ENCODE measurements at regions not wholly inside any gene's neighbourhood (a gene's known extent, or its start where the extent isn't known, plus 50 kb on each side); places are given as distances from the start of the nearest gene placed in this dataset.

- no peak for ATAC-seq
These were observed 1701.8 kb downstream of the EFNA5 start for GRCh38 chr5:105968981-105969380.

GRCh38 chr5:105963696-105964255 lies 1707.0 kb downstream of the EFNA5 start:
- ATAC-seq: no peak

- ATAC-seq: no peak
These were observed 1709.2 kb downstream of the EFNA5 start for GRCh38 chr5:105961572-105961971.

DNA sequence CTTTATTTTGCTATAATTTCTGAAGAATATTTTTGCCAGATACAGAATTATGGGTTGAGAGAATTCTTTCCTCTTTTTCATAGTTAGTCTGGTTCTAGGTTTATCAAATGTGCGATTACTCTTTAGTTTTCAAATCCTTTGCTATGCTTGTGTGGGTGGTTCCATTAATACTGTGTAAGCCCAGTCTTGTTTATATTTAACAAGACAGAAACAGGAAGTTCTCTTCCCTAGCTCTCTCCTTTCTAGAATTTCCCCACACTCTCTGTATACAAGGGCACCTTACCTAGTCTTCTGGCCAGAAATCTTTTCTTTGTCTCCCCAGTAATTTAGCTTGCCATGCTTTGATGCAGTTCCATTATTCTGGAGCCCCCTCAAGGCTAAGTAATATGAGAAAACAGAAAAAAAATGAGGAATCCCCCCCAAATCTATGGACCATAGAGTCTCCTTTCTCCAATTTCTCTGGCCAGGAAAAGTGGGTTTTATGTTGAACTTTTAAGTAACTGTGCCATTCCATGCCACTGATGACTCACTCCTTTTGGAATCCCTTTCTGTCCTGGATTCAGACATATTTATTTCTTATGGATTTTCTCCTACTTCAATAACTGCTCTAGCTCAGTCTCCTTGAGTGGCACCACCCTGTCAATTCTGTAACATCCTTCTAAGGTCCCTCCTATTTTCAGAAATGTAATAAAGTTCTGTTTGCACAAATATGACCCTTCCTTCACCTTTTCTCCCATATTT lies 1714.1 kb downstream of the EFNA5 start:
- no peak for ATAC-seq

DNA sequence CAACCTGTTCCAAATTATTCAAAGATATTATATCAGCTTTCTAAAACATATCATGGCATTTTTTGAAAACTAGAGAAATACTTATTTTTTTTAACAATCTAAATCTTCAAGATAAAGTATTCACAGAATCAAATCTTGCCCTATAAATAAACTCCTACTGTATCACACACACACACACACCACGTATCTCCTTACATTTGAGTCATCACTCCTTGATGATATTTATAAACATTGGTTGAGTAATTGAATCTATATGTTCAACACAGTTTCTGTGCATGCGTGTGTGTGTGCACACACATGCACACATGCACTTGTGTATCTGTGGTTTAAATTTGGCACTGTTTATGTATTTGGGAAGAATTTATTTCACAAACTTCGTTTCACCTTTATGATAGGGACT lies 1716.4 kb downstream of the EFNA5 start:
- ATAC-seq: no peak

DNA sequence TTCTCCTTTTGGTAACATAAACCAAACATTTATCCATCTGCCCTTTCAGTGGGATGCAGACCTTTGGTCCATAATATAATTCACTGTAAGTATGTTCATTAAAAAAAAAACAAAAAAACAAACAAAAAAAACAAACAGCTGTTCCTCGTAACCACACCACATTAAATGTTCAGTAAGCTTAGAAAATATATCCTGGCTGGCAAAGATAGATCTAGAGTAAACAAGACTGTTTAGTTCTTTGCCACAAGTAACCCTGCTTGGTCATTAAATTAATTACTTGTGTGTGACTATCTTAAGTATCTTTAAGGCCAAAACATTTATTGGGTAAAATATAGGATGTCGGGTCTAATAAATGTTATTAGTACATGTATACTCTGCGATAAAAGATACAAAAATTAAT lies 1717.1 kb downstream of the EFNA5 start:
- ATAC-seq: no peak

GRCh38 chr5:105952875-105953274 lies 1717.9 kb downstream of the EFNA5 start:
- no peak for ATAC-seq

DNA sequence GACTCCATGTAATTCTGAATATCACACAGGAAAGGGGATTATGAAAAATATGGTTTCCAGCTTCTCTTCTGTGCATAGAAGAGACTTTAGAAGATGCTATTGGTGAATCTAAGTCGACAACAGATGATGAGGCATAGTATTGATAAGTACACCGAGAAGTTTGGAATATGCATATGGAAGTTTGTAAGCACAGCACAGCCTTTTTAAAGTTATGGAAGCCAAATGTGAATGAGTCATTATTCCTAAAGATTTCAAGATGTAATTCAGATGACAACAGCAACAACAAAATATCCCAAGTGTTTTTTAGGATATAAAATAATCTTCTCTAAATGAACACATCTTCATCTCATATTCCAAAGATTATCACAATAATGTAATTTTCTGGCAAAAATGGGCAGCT lies 1723.3 kb downstream of the EFNA5 start:
- ATAC-seq: no peak

GRCh38 chr5:105945203-105945972 lies 1725.3 kb downstream of the EFNA5 start:
- ATAC-seq: no peak

DNA sequence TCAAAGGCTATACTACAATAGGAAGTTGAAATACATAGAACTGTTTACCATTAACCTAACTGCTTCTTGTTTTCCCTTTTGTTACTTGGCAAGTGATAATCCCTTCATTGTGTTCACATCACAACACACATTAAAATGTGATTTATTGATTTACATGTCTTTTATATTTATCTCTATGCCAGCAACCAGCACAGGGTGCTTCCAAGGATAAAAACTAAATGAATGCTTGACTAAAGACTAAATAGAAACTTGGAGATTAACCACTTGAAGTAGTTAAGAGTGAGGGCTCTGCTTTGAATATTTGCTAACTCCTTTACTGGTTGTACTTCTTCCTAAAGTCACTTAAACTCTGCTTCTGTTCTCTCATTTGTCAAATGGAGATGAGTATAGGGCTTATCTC lies 1730.6 kb downstream of the EFNA5 start:
- no peak for ATAC-seq

DNA sequence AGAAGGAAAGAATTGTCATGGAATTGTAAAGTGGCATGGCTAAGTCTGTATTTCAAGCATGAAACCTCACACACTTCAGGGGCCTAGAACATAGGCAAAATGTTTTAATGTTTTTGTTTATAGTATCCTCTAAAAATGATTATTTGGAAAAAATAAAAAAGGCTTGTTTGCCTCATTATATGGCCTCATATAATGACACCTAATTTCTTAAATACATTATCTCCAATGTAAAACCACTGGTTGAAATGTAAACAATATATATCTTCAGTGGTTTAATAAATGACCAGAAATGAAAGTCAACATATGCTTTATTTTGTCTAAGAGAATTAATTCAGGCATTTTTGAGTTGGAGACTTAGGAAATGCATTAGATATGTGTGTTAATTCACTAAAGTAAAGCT lies 1736.6 kb downstream of the EFNA5 start:
- no peak for ATAC-seq

DNA sequence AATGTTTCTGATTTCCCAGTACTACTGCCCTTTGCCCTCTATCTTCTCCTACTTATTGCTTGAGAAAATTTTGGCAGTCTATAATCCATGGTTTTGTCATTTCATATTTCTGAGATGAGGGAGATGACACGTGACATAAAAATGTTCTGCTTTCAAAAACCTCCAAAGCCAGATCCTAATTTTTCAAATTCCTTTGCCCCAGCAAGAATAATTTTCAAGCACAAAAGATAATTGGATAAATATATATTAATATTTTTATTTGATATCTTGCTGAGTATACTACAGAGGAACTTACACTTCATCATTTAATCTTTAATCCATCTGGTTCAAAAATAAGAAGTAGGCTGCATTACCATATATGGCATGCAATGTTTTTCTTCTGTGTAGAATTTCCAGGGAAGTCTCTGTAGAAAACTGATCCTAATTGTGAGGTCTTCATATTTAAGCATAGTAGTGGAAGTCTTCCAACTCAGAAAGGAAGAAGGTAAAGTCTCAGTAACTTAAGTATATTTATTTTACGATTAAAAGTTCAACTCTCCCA lies 1738.8 kb downstream of the EFNA5 start:
- ATAC-seq: no peak

- ATAC-seq: no peak
These were observed 1740.9 kb downstream of the EFNA5 start for GRCh38 chr5:105929858-105930257.

GRCh38 chr5:105924366-105924765 lies 1746.4 kb downstream of the EFNA5 start:
- ATAC-seq: no peak

- ATAC-seq: no peak
These were observed 1748.2 kb downstream of the EFNA5 start for GRCh38 chr5:105922574-105922973.

GRCh38 chr5:105922080-105922479 lies 1748.7 kb downstream of the EFNA5 start:
- no peak for ATAC-seq

DNA sequence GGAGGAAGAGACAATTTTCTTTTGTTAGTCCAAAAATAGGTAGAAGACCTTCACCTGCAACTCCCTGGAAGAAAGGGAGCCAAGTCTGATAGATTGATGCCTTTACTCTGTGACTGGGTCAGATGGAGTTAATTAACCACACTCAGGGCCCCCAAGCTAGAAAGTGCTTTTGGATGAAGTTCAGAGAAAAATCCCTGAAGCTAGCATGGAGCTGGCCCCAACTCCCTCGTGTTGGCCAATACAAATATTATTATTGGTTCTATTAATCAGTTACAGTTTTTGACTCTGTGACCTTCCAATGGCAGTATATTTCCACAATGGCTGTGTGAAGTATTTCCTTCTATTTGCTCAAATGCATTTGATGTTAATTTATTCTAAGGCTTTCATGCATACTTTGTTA lies 1753.5 kb downstream of the EFNA5 start:
- no peak for ATAC-seq

DNA sequence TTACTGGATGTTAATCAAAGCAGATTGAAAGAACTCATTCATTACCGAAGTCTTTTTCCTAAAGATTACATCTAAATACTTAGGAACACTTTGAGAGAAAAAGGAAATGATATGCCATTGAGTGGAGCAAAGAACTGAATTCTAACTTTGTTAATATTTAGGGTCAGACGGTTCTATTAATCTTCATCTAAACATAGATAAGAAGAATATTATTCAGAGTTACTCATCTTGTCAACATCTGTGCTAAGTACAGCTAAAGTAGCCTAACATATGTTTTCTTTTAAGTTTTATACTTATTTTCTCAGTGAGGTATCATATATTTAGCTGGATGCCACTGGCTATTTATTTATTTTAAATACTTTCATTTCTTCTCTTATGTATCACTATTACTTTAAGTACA lies 1763.7 kb downstream of the EFNA5 start:
- ATAC-seq: no peak

DNA sequence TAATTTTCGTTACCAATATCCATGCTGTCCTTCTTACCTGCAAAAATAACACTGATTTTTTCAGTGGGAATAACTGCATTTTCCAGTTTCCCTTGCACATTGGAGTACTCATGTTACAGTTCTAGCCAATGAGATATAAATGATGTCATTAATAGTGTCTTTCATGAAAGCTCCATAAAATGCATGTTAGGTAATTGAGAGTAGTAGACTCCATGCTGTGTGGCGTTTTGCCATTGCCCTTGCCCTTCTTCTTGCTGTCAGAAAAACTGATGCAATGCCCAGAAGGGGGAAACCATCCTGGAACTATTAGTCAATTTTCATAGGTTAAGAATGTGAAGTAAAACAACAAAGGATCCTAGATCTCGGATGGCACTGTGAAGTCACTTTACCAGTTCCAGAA lies 1765.3 kb downstream of the EFNA5 start:
- ATAC-seq: no peak

DNA sequence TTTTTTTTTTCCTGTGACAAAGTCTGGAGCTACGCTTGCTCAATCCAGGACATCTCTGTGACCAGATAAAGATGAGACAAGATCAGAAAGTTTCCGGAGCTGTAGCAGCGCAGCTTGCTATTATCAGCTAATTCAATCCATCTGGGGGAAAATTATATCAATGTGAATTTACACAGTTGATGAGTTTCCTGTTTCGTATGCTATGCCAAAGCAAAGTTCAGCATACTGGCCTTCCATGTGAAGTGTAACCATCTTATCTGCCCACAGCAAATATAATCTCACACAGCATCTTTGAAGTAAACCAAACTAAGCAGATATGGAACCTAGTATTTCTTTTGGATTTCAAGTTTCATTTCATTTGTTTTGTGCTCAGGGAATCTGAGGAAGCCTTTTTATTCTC lies 1767.7 kb downstream of the EFNA5 start:
- no peak for ATAC-seq

GRCh38 chr5:105899726-105900125 lies 1771.0 kb downstream of the EFNA5 start:
- ATAC-seq: no peak

DNA sequence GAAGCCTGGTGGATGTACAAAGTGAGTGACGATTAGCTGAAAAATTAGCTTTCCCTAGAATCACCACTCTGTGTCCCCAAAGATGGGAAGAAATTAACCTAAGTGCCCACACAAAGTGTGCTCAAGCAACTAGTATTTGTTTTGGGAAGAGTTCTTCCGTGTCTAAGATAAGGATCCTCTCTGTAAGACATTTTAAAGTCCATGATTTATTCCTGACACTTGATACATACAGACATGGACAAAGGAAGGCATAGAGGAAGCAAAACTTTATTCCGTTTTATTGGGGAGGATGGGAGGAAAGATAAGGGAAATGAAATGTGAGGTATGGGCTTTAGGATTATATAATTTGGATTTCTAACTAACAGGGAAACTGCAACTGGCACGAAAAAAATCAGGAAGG lies 1772.6 kb downstream of the EFNA5 start:
- ATAC-seq: no peak

DNA sequence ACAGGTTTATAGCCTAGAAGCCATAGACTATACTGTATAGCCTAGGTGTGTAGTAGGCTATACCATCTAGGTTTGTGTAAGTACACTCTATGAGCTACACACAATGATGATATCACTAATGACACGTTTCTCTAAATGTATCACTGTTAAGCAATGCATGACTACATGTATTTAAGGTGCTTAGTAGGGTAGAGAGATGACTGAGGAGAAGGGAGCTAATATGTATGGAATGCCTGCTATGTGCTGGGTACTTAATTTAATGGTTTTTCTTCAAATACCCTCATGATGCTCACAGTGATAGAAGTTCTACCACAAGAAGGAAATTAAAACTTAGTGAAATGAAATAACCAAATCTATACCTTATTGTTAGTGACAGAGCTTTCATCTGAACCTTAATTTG lies 1785.5 kb downstream of the EFNA5 start:
- no peak for ATAC-seq
